ENCODE measurements at regions not wholly inside any gene's neighbourhood (a gene's known extent, or its start where the extent isn't known, plus 50 kb on each side); places are given as distances from the start of the nearest gene placed in this dataset.

- TF ChIP-seq, protein P1, sequence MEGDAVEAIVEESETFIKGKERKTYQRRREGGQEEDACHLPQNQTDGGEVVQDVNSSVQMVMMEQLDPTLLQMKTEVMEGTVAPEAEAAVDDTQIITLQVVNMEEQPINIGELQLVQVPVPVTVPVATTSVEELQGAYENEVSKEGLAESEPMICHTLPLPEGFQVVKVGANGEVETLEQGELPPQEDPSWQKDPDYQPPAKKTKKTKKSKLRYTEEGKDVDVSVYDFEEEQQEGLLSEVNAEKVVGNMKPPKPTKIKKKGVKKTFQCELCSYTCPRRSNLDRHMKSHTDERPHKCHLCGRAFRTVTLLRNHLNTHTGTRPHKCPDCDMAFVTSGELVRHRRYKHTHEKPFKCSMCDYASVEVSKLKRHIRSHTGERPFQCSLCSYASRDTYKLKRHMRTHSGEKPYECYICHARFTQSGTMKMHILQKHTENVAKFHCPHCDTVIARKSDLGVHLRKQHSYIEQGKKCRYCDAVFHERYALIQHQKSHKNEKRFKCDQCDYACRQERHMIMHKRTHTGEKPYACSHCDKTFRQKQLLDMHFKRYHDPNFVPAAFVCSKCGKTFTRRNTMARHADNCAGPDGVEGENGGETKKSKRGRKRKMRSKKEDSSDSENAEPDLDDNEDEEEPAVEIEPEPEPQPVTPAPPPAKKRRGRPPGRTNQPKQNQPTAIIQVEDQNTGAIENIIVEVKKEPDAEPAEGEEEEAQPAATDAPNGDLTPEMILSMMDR (IDR thresholded peaks at IDR 0.05; ENCODE audit: borderline replicate concordance, extremely low read depth, low read length, poor library complexity, severe bottlenecking), result no peak
- TF ChIP-seq EZH2 (IDR thresholded peaks at IDR 0.05; ENCODE audit: borderline replicate concordance, low read depth, low read length, severe bottlenecking), result no peak
Observed at GRCh38 chr13:109567315-109567714, 219.1 kb downstream of the IRS2 start.

All from DND-41 (cell line).